Lower leg skin (tissue), 3 donors: ENCODE measurements at regions not wholly inside any gene's neighbourhood (a gene's known extent, or its start where the extent isn't known, plus 50 kb on each side); places are given as distances from the start of the nearest gene placed in this dataset.

Experiments used
- POLR2A ChIP-seq, 2 donors: fragments of 450-650 bp; IDR thresholded peaks; one replicate each; pipeline ENCODE4 v1.6.1; 2016 to 2017; ENCODE audit warnings: antibody characterized with exemption in 2 of 2, mild to moderate bottlenecking in 1 of 2, moderate library complexity in 1 of 2
- TF ChIP-seq, protein P1 (sequence below), 3 donors: fragments of 450-650 bp; IDR thresholded peaks; one replicate each; pipeline ENCODE4 v1.5.1; 2016; ENCODE audit warnings: antibody characterized with exemption in 3 of 3, mild to moderate bottlenecking in 3 of 3, moderate library complexity in 2 of 3

DNA sequence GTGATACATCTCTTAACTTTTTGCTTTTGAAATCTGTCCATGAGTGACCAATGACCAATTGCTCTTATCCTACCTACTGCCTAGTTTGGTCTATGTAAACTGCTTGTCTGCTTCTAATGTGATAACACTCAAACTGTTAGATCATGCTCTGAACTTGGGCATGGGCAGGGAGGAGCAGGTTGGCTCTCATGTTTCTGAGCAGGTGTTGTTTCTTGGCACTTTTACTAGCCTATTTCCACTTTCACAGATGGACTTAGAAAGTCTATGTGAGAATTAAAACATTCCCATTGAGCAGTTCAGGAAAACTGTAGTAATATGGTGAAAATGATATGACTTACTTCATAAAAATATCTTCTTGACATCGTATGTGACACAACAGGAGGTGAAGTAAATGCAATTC, 538.4 kb downstream of the HACE1 start:
- TF ChIP-seq POLR2A (IDR thresholded peaks at IDR 0.05) = no peak
- TF ChIP-seq, protein P1, sequence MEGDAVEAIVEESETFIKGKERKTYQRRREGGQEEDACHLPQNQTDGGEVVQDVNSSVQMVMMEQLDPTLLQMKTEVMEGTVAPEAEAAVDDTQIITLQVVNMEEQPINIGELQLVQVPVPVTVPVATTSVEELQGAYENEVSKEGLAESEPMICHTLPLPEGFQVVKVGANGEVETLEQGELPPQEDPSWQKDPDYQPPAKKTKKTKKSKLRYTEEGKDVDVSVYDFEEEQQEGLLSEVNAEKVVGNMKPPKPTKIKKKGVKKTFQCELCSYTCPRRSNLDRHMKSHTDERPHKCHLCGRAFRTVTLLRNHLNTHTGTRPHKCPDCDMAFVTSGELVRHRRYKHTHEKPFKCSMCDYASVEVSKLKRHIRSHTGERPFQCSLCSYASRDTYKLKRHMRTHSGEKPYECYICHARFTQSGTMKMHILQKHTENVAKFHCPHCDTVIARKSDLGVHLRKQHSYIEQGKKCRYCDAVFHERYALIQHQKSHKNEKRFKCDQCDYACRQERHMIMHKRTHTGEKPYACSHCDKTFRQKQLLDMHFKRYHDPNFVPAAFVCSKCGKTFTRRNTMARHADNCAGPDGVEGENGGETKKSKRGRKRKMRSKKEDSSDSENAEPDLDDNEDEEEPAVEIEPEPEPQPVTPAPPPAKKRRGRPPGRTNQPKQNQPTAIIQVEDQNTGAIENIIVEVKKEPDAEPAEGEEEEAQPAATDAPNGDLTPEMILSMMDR (IDR thresholded peaks at IDR 0.05) = no peak
